IPS-15b (cell line): ENCODE measurements at regions not wholly inside any gene's neighbourhood (a gene's known extent, or its start where the extent isn't known, plus 50 kb on each side); places are given as distances from the start of the nearest gene placed in this dataset.

Experiments
- H3K27me3 ChIP-seq: one replicate; pipeline ENCODE4 v1.6.1; 2013; ENCODE audit warnings: low read length; ENCODE audit not compliant: control insufficient read depth, insufficient read depth
- H3K36me3 ChIP-seq: one replicate; pipeline ENCODE4 v1.6.1; 2013; ENCODE audit warnings: low read length; ENCODE audit not compliant: control insufficient read depth, insufficient read depth
- H3K4me1 ChIP-seq: one replicate; pipeline ENCODE4 v1.6.1; 2013; ENCODE audit warnings: mild to moderate bottlenecking, low read length; ENCODE audit not compliant: control insufficient read depth, insufficient read depth
- H3K4me3 ChIP-seq: one replicate; pipeline ENCODE4 v1.5.1; 2013; ENCODE audit warnings: low read depth, low read length
- H3K9ac ChIP-seq: one replicate; pipeline ENCODE4 v1.6.1; 2013; ENCODE audit warnings: low read depth, mild to moderate bottlenecking, low read length
- H3K9me3 ChIP-seq: one replicate; pipeline ENCODE4 v1.6.1; 2013; ENCODE audit warnings: mild to moderate bottlenecking, low read length; ENCODE audit not compliant: control insufficient read depth, insufficient read depth

- H3K9ac ChIP-seq = no peak overlapping the region
- H3K36me3 ChIP-seq = no peaks in the 10 kb centered on the region
- no peaks in the 10 kb centered on the region for H3K4me1 ChIP-seq
- no peaks in the 10 kb centered on the region for H3K9me3 ChIP-seq
- H3K4me3 ChIP-seq = no peak overlapping the region
- H3K27me3 ChIP-seq = no peaks in the 10 kb centered on the region
Observed at GRCh38 chr4:90061881-90062280, 65.3 kb upstream of the CCSER1 start.

GRCh38 chr4:90064196-90064595, 63.0 kb upstream of the CCSER1 start:
- Histone ChIP-seq H3K9ac (no peak overlapping the region), H3K36me3 (no peaks in the 10 kb centered on the region), H3K4me1 (no peaks in the 10 kb centered on the region)

GRCh38 chr4:90069151-90069550, 58.0 kb upstream of the CCSER1 start:
- Histone ChIP-seq H3K4me1 (no peaks in the 10 kb centered on the region), H3K9me3 (no peaks in the 10 kb centered on the region), H3K4me3 (no peak overlapping the region), H3K36me3 (no peaks in the 10 kb centered on the region), H3K27me3 (no peaks in the 10 kb centered on the region), H3K9ac (no peak overlapping the region)

More at GRCh38 chr4:90064196-90064595, 63.0 kb upstream of the CCSER1 start:
- H3K27me3 ChIP-seq = no peaks in the 10 kb centered on the region
- H3K9me3 ChIP-seq = no peaks in the 10 kb centered on the region
- H3K4me3 ChIP-seq = no peak overlapping the region

DNA sequence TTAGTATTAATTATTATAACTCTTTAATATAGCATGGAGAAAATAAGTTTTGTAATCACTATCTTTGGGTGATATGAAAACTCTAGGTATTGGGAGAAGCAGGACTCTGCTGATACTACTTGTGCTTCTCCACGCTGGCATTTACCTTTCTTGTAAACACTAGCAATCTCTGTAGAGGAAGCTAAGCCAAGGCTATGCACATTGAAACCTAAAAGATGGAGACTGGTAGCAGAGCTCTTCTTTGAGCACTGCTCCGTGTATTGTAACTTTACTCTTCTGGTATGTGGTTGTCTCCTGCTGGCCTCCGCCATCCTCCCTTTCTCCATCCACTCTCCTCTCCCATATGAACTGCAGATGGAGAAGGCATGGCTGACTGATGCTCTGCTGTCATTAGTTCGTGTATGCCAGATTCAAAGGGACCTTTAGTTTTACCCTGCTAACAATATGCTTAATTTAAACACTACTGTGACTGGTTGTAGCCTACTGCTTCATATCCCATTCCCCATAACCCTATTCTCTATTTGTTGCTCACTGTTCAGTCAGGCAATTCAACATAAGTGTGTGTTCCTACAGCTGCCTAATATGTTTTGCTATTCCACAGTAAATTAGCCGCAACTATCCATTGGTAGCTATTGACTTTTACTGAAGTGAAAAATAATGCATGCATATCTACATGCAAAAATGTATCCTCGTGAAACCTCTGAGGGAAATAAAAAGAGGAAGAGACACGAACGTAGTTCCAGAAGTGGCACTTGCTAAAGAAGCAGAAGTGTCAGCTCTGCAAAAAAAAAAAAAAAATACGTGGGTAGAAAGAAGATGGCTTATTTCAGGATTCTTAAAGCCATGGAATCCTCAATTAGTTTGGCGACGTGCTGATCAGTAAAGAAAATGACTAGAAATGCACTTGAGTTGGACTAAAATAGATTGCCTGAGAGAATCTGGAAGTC, 55.6 kb upstream of the CCSER1 start:
- Histone ChIP-seq H3K27me3 (no peaks in the 10 kb centered on the region), H3K9me3 (no peaks in the 10 kb centered on the region), H3K9ac (no peak overlapping the region), H3K4me1 (no peaks in the 10 kb centered on the region), H3K4me3 (no peak overlapping the region), H3K36me3 (no peaks in the 10 kb centered on the region)

- H3K4me1 ChIP-seq = no peaks in the 10 kb centered on the region
- H3K4me3 ChIP-seq = no peak overlapping the region
- H3K9me3 ChIP-seq = no peaks in the 10 kb centered on the region
- no peaks in the 10 kb centered on the region for H3K36me3 ChIP-seq
- H3K27me3 ChIP-seq = no peaks in the 10 kb centered on the region
- H3K9ac ChIP-seq = no peak overlapping the region
Observed at GRCh38 chr4:90074322-90074886, 52.8 kb upstream of the CCSER1 start.
